GM18508 (cell line): ENCODE measurements at regions not wholly inside any gene's neighbourhood (a gene's known extent, or its start where the extent isn't known, plus 50 kb on each side); places are given as distances from the start of the nearest gene placed in this dataset.

ENCODE experiments used
- ATAC-seq: cut with Tn5 transposase; IDR thresholded peaks from one replicate; pipeline ENCODE4 v1.9.1; 2021; ENCODE audit warnings: moderate number of reproducible peaks; ENCODE audit not compliant: insufficient read depth, unreplicated experiment

DNA sequence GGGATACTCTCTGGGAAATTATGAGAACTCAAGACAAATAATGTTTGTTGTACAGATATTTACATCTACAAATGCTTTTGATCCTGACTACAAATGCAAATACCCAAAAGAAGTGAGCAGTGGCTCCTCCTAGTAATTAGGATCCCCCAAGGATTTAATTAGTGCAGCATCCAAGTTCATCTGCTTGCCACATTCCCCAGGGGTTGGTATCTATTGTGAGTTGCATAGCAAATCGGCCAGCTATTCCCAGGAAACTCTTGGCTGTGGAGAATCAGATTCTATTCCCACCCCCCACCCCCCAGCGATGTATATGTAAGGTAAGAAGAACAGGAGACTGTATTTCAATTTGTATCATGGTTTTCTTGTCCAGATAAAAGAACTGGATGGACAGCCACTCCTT, 725.1 kb upstream of the CDH7 start:
- ATAC-seq, result no peak

DNA sequence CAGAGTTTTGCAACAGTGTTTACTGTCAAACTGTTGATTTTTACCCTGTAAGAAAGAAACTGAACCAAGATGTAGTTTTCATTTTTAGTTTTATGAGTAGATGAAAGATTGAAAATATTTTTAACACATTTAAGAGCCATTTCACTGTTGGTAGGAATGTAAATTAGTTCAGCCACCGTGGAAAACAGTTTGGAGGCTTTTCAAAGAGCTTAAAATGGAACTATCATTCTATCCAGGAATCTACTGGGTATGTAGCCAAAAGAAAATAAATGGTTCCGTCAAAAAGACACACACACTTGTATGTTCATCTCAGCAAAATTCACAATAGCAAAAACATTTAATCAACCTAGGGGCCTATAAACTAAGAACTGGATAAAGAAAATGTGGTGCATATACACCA, 729.8 kb upstream of the CDH7 start:
- ATAC-seq, result no peak

GRCh38 chr18:65018184-65018583, 732.6 kb upstream of the CDH7 start:
- no peak for ATAC-seq

DNA sequence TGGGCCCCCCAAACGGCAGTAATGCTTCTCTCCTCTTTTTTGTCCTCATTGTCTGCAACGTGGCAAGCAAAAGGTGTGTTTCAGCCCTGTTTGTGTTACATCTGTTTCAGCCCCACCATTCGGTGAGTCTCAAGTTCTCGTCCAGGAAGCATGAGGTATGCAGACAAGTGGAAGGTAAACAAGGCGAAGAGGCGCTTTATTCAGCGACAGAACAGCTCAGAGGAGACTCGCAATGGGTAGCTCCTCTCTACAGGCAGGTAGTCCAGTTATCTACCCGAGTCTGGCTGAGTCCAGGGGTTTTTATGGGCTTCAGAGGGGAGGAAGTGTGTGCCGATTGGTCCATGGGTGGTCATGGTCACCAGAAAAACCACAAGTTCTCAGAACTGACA, 733.4 kb upstream of the CDH7 start:
- ATAC-seq, result no peak

DNA sequence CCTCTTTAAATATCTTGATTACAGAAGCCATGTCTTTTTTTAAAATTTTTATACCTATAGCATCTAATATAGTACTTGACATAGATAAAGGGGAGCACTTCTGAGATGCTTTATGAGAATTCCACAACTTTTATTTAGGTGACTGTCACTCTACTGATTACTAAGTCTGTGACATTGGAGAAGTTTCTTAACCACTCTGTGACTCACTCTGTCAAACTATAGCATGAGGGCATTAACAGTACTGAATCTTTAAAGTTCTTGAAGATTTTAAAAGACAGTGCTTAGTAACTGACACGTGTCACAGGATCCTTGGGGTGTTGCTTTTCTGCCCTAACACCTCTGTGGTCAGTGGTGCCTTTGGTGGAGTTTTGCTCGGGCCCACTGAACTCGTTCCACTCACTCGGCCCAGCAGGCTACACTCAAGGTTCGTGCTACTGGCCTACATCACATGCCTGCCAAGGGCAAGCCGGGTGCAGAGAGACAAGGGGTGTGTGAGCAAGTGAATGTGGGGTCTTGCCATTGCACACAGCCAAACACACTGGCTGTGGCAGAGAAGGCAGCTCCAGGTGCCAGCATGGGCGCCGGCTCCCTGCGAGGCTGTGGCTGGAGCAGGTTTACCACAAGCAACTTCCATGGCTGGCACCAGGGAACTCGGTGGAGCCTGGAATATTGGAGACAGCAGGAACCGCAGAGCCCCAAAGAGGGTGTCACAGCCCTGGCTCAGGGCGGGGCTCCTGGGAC, 734.0 kb upstream of the CDH7 start:
- no peak for ATAC-seq

GRCh38 chr18:64994370-64994769, 756.4 kb upstream of the CDH7 start:
- no peak for ATAC-seq

DNA sequence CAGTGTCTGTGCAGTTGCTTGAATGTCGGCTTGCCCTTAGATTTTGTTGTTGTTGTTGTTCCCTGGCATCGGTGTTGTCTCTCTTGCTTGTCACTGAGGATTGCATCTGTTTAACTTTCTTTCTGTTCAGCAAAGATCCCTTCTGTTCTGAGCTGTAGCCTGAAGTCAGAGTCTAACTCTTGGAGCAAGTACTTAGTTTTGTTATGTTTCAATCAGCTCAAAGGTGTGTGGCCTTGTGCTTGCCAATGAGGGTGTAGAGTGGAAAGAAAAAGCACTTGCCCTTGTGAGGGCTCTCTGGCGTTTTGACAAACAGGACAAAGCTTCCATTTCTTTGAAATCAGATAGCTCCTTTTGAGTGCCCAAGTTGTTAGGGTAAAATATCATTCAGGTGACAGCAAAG, 757.1 kb upstream of the CDH7 start:
- ATAC-seq, result no peak

DNA sequence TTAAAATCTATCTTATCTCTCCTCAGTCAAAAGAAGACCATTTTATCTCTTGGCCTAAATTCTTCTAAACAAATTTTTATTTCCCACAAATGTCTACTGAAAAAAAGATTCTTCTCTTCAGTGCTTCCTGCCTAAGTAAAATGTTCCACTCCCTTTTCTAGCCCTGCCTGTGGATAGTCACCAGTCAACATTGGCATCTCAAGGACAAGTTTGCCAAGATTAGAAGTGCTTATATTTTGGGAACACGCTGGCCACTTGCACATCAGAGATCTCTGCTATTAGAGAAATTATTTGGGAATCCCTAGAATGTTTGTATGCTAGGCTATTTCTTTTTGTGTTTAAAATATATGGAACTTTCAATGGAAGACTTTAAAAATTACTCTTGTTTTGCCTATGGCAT, 758.2 kb upstream of the CDH7 start:
- no peak for ATAC-seq

GRCh38 chr18:64991102-64991501, 759.7 kb upstream of the CDH7 start:
- no peak for ATAC-seq

- ATAC-seq, result no peak
Observed at GRCh38 chr18:64986906-64987495, 763.8 kb upstream of the CDH7 start.

DNA sequence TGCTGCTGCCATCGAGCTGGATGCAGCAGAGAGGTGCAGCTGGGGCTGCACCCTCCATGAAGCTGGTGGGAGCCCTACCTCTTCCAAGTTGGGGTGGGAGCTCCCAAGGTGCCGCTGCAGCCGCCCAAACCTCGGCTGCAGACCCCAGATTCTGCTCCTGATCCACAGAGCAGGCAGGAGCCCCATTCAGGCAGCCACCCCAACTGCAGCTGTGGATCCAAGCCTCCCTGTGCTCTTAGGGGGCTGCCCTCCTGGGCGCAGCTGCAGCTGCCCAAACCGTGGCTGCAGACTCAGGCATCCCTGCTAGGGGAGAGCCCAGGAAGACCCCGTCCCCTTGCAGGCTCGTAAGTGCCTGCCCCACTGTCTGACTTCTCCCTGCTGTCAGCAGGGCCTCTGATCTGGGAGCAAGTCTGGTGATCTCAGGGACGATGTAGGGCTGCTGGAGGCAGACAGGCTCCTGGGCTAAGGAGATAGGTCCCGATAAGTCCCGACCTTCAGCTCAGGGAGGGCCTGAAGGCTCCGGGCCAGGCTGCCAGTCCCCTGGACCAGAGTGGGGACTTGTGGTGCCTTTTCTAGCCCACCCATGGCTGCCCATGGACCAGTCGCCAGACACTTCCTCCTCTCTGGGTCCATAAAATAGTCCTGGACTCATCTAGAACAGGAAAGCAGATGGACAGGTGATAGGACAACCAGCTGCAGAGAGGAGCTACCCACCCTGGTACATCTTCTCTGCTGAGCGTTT, 767.1 kb upstream of the CDH7 start:
- no peak for ATAC-seq

GRCh38 chr18:64982414-64983055, 768.3 kb upstream of the CDH7 start:
- no peak for ATAC-seq

GRCh38 chr18:64981915-64982314, 768.9 kb upstream of the CDH7 start:
- no peak for ATAC-seq

DNA sequence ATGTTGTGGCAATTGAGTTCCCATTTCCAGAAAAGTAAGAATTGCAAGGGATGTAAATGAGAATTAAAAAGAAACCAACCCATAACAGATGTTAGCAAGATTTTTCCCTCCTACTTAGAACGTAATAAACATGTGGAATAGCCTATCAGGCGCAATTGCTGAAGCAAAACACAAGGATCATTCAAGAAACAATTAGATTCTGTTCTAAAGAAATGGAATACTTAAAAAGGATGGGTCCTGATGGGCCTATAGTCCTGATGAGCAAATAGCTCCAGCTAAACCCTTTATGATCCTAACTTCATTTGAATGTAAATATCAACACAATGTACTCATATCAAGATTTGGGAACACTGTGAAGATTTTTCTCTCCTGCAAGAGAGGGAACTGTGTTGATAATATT, 771.0 kb upstream of the CDH7 start:
- no peak for ATAC-seq

- no peak for ATAC-seq
Observed at GRCh38 chr18:64974391-64975125, 776.3 kb upstream of the CDH7 start.

DNA sequence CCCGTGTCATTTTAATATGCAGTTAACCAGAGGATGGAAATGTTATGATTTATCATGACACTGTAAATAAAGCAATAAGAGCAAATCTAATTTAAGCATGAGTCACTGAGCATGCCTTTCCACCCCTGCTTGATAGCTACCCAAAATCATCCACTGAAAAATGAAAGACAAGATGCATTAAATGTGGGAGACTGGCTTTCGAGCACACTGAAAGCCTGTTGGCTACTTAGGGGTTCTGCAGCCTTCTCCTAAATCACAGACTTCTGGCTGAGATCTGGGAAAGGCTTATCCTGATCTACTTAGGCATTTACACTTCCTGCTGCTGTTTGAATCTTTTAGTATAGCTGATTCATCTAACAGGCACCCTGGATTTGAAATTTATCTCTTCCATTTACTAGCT, 778.3 kb upstream of the CDH7 start:
- no peak for ATAC-seq

- no peak for ATAC-seq
Observed at GRCh38 chr18:64966667-64967066, 784.1 kb upstream of the CDH7 start.

DNA sequence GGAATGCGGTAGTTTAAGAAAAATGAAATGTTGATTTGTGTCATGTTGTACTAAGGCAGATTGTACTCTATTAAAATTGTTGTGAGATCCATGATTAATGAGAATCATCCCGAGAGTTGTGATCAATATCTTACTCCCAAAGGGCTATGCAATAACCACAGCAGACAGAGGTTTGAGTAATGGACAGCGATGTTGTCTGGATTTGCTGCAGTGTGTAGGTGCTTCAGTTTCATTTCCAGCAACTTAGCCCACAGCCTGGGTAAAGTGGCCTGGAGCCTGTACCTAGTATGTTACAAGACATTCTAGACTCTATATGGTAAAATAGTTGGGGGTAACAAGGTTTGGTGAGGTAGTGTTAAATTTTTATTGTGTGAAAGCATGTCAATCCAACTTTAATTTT, 794.3 kb upstream of the CDH7 start:
- no peak for ATAC-seq

DNA sequence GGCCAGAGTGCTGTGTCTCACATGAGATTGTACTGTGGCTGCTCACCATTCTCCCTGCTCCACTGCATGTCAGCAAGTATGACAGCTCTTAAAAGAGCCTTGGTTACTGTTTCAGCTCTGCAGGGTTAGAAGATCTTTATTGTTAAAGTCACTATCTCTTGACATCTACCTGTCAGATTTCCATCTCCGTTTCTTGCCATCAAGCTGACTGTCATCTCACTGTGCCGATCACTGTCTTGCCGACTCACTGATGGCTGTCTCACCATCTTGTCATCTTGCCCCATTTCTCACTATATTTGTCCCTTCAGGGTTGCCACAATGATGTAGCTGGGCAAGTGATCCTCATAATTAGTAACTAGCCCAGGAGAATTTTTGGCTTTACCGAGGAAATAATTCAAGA, 800.9 kb upstream of the CDH7 start:
- ATAC-seq, result no peak

GRCh38 chr18:64936671-64937070, 787.8 kb upstream of the LINC00305 start:
- ATAC-seq, result no peak

- ATAC-seq, result no peak
Observed at GRCh38 chr18:64929036-64929435, 780.1 kb upstream of the LINC00305 start.
